ENCODE measurements at regions not wholly inside any gene's neighbourhood (a gene's known extent, or its start where the extent isn't known, plus 50 kb on each side); places are given as distances from the start of the nearest gene placed in this dataset.
"Not testable (repeated sequence)": the region's sequence is repeated elsewhere in the genome, so short reads cannot be mapped to it uniquely, and the experiment has no call there.

DNA sequence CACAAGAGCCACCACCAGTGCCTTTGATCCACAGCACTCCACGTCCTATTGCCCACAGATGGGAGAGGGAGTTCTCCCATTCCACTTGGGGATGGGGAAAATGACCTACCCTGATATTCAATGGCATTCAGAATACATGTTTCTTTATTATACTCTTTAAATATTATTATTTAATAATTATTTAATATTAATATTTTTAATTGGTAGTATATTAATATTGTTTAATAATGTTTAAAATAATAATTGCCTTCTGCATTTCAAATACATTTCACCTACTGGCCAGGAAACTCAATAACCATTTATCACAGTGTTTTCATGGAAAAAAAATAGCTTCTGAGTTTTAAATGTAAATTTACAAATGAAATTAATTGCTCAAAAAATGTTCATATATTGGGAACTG, 127.4 kb upstream of the G2E3 start:
- no peak for DNase-seq (ENCODE audit: low spot score)

DNA sequence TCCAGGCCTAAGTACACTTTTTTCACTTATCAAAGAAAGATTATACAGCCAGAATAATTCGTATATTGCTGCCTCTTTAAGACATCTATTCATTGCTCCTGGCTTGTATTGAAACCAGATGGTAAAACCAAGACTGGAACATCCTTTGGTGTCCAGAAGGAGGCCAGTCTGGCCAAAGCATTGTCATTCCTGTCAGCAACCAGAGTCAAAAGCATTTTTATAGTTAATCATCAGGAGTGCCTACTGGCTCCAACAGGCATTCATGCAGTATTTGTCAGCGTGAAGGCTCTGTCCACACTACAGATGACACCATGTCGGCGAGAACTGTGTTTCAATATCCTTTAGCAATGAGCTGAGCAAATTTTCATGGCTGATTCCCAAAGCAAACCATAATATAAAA, 118.0 kb upstream of the G2E3 start:
- no peak for DNase-seq (ENCODE audit: low spot score)

DNA sequence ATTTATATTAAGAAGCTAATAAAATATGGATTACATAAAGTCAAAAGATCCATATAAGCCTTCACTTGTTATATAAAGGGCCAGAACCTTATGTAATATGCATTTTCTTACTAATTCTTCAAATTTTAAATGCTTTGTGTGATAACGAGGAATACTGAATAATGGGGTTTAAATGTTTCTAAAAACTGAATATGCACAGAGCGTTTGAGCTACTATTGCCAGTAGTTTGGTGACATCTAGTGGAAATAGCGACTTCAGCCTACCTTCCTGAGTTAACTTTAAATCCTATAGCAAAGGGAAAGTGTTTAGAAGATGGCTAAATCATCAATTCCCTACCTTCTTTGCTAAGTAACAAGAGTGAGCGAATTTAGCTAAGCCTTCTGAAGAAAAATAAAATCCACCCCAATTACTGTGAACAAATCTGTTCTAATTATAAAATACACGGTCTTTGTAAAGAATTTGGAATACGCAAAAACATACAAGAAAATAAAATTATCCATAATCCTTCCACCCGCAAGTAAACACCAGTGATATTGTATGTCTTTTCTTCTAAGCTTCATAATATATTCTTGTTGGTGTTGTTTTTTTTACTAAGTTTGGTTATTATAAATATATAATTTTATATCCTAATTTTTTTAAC, 115.5 kb upstream of the G2E3 start:
- DNase-seq (ENCODE audit: low spot score): no peak

DNA sequence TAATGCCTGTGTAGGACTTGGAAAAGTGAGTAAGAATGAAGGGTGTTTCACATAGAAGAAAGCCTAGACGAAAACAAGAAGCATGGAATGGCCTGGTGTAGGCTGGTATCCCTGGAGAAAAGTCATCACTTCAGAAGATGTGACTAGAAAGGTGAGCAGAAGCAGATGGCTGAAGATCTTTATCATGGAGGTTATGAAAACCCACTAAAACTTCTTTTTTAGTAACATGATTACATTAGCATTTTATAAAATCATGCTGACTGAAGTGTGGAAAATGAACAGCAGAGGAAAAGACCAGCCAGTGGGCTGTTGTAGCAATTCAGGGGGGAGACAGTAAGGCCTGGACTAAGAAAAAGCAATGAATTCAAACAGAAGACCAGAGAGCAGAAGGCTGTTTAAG, 114.5 kb upstream of the G2E3 start:
- DNase-seq (ENCODE audit: low spot score): no peak

DNA sequence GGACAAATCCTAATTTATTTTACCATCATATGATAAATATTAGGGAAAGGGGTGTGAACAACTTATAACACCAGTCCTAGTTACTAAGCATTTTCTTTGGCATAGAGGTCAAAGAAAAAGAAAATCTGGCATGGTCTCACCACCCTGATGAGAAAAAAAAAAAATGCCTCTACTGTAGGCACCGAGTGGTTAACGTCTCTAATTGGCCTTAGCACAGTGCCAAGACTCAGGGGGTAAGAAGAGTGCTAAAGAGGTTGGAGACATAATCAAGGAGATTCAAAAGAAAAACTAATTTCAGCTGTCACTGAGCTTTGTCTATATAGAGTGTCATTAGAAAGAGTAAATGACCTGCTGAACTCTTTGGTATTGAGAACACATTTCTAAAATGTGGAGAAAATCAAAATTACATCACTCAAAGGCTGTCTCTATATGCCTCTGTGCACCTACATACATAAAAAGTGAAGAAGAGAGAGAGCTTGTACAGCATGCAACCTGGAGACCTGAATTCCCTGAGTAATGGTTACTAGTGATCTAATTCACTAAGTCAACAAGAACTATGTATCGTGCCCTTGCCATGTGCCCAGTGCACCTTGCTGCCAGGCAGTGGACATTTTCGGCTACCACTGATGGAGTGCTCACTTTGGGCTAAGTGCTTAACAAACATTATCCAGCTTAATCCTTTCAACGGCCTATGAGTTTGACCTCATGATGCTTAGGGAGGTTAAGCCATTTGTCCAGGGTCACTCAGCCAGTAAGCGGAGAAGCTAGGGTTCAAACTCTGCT, 113.8 kb upstream of the G2E3 start:
- DNase-seq (ENCODE audit: low spot score): no peak

DNA sequence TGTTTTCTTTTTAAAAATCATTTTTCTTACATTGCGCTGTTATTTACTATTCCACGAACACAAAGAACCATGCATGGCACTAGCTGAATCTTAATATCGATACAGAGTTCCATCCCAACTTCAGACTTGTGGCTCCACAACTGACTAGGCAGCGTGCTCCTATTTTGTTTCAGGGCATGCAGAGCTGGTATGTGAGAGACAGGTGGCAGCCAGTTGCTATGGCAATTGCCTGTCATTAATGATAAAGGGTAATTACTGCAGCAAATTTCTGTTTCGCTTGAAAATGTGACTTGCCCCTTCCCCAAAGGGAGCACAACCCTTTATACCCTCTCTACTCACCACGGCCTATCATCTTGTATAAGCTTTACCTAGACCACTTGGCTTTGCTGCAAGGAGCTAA, 113.1 kb upstream of the G2E3 start:
- no peak for DNase-seq (ENCODE audit: low spot score)

DNA sequence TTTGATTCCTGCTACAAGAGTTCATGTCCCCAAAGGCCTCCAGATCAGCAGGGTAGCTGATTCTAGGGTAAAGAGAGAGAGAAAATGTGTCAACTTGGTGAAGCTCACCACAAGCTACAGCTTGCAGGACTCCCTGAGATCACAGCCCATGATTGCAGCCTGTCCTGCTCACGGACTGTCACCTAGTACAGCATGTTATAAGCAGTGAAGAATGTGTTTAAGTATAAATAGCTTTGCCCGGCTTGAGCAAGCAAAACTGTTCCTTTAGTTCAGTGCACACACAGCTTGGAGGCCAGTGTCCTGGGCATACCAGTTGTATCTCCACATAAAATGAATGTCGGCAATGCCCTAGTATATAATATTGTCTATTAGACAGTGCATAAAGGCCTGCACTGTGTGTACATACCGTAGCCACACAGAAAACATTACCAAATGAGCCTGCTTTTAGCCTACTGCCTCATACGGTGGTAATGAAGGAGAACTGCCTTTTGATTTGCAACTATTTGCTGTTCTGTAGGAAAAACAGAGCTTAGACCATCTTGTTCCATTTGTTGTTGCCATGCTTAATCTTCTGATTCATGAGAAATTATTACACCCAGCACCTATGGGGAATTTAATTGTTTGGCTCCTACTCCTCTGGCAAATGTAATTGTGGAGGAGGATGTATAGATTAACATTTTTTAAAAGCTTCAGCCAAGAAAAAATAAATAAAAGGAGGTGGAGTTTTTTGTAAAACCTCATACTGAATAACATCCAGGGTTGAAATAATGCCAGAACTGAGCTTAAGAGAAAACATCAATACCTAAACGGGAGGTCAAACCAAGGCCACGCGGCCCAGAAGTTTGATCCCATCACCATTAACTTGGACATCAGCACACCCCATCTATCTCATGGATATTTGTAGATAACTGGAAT, 108.1 kb upstream of the G2E3 start:
- DNase-seq (ENCODE audit: low spot score): no peak

DNA sequence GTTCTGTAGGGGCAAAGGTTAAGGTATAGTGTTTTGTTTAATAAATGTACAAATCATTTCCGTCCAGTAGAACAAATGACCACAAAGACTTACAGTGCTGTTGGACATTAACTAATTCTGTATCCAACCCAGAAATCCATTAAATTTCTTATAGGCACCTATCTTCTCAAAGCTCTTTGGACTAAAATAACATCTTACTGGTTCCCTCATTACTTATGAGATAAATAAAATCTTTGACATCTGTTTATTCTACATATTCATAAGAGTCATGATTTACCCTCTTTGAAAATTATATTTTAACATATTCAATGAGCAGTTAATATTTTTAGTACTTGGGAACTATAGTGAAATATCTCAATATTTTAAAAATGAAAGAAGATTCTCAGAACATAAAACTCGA, 102.7 kb upstream of the G2E3 start:
- DNase-seq (ENCODE audit: low spot score): no peak

DNA sequence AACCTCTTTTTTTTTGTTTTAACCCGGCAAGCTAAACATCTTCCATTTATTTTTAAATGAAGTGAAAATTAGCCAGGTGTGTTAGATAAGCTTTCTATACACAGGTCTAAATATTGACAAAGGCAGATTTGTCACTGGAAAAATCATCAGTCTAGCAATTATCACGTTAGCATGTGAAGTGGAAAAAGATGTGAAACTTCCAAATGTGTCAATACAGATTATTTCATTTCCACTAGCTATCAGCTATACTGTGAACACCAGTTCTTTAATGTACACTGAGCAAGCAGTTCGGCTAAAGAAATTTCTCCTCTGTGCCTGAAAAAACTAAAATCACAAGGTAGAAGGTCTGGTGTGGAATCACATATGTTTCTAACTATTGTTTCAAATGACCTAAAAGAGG, 96.6 kb upstream of the G2E3 start:
- no peak for DNase-seq (ENCODE audit: low spot score)

DNA sequence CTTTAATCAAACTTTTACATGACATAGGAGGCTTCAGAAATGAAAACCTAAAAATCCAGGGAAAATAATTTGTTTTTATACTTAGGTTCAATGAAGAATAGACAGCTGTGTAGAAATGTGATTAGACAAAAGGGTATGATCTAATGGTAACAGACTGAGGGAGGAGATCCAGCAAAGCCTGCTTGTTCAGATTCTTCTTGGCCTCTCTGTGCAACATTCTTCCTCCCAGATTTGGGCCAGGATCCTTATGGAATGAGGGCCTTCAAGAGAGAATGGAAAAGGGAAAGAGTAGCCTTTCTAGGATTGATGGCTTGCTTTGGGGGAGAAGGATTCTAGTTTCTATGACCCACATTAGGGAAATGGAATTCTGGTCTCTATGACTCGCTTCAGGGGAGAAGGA, 94.5 kb upstream of the G2E3 start:
- DNase-seq (ENCODE audit: low spot score): no peak

DNA sequence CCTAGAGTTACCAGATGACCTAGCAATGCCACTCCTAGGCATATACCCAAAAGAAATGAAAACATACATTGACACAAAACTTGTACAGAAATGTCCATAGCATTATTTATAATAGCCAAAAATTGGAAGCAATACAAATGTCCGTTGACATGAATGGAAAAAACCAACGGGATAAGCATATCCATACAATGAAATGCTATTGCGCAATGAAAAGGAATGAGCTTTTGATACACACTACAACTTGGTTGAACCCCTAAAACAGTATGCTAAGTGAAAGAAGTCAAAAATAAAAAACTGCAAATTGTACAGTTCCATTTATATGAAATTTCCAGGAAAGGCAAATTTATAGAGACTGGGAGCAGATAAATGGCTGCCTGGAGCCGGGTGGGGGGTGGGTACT, 90.6 kb upstream of the G2E3 start:
- no peak for DNase-seq (ENCODE audit: low spot score)

DNA sequence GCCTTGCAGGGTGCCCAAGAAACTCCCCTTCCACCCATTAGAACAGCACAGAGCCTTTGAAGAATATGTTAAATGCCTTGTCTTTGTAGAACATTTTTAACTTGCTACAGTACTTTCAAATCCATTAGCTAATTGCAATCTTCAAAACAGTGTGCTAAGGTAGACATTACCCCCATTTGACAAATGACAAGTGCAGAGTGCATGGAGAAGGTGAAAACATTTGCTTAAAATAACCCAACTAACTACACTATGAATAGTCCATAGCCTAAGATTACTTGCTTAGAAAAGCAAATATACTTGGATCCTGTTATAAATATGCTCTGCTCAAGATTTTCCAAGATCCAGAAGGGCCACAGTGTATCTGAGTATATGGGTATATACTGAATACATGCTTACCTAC, 87.0 kb upstream of the G2E3 start:
- DNase-seq (ENCODE audit: low spot score): no peak

DNA sequence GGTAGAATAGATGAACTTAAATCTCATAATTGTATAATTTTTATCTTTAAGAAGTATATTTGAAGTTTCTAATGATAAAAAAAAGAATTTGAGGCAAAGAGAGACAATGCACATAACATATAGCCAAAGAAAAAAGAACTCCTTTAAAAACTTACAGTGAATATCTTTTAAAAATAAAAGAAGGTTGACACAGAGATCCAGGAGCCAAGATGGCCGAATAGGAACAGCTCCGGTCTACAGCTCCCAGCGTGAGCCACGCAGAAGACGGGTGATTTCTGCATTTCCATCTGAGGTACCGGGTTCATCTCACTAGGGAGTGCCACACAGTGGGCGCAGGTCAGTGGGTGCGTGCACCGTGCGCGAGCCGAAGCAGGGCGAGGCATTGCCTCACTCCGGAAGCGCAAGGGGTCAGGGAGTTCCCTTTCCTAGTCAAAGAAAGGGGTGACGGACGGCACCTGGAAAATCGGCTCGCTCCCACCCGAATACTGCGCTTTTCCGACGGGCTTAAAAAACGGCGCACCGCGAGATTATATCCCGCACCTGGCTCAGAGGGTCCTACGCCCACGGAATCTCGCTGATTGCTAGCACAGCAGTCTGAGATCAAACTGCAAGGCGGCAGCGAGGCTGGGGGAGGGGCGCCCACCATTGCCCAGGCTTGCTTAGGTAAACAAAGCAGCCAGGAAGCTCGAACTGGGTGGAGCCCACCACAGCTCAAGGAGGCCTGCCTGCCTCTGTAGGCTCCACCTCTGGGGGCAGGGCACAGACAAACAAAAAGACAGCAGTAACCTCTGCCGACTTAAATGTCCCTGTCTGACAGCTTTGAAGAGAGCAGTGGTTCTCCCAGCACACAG, 84.9 kb upstream of the G2E3 start:
- not testable (repeated sequence) for DNase-seq (ENCODE audit: low spot score)

DNA sequence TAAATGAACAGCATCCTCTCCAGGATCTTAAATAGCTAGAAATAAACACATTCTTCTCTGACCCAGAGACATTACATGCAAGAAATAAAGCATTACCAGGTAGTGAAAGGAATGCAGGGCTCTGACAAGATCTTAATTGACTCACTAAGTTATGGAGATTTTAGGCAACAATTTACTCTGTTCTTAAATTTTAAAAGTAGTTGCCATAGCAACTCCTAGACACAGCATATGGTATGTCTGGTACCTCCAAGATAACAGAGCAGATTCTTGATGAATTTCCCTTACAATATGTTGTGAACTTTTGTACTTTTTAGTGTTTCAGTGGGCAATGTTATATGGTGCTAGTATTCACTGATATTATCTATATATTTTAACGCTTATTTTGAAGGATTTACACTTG, 76.7 kb upstream of the G2E3 start:
- no peak for DNase-seq (ENCODE audit: low spot score)

DNA sequence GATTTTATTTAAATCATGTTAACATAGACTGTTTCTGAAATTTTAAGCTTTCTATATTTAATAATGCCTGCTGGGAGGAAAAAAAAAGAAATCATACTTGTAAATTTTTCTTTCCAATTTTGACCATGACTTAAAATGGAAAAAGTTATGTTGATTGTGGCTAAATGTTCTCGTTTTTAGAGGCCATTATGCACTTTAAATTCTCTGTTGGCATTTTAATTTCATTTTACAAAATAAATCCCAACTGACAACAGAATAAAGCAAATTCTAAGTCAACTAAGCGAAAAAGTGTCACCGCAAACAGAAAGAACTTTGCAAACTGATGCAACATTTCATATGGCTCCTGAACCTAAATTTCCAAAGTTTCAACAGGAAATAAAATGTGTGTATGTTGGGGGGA, 74.8 kb upstream of the G2E3 start:
- no peak for DNase-seq (ENCODE audit: low spot score)

DNA sequence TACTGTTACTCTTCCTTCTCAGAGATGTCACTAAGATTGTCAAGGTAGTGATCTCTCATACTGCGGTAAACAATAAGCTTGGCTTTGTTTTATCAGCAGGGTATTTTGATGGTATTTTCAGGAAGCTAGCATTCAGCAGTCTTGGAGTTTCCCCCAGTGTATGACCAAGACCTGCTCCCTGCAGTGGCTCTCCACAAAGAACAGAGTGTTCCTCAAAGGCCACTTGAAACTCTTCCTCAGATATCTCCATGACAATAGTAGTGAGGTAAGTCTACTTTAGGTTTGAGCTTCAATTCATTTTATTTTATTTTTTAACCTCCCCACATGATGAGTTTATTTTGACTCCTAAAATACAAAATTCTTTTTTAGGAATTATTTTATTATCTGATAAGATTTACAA, 74.0 kb upstream of the G2E3 start:
- no peak for DNase-seq (ENCODE audit: low spot score)

DNA sequence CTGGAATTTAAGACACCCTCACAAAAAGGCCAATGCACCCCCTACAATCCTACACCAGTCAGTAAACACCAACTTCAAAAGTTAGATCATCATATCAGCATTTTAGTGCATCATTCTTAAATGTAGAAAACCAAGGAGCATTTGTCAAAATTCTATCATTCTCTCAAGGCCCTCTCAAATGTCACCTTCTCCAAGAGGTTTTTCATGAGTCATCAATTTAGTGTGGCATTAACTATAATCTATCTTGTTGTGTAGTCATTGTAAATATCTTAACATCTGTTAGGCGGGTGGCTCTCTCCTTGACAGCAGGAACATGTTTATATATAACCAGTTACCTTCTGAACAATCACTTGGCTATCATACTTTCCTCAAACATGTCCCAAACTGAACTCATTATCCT, 62.1 kb upstream of the G2E3 start:
- no peak for DNase-seq (ENCODE audit: low spot score)

DNA sequence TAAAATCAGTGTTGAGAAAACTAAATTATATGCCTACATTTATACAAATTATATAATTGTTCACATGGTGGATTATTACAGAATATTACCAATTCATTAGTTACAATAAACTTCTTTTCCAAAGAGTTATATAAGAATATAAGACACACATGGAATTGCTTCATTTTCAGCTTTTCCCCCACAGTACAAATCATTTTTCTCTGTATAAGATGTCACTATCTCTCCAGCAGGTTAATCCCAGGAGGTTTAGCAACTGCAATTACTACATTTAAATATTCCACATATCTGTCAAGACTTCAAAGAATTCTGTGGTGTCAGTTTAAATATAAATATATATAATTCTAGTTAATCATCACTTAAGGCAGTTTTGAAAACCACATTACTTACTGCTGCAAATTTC, 59.6 kb upstream of the G2E3 start:
- DNase-seq (ENCODE audit: low spot score): no peak

DNA sequence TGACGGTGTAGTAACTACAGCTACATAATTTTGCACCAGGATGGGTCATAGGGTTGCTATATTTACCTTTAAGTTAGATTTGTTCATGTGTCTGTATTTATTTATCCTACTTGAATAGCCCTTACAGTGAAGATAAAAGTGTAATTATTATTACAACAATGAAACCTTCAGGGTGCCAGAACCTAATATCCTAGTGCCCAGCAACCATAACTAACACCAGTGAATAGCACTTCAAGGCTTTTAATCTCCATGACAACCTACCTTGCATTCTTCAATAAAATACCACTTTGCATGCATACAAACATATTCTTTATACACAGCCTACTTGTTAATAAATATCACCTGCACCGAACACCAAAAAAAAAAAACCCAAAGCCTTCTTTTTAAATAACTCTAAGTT, 58.7 kb upstream of the G2E3 start:
- DNase-seq (ENCODE audit: low spot score): no peak

DNA sequence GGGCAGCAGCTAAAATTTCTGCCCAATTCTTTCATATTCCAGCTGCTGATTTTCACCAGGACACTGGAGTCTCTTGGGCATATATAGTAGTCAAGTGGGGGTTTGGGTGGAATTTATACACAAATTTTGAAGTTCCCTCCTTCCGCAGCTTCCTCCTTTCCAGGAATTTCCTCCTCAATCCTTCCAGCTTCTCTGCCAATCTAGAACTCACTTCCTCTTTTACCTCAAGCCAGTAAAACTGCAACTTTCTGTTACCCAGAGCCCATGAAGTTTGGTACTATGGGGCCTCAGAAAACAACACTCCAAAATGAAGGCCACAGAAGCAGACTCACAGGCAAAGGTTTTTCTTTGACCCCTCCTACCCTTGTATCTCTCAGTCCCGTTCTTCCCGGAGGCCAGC, 51.7 kb upstream of the G2E3 start:
- DNase-seq (ENCODE audit: low spot score): no peak

All from CD4-positive, alpha-beta T cell treated with Interleukin-2 at 100 ng/mL for 4 hours (primary cell).